ENCODE measurements at regions not wholly inside any gene's neighbourhood (a gene's known extent, or its start where the extent isn't known, plus 50 kb on each side); places are given as distances from the start of the nearest gene placed in this dataset.

- no peak for DNase-seq
These were observed 367.3 kb downstream of the DUSP6 start for GRCh38 chr12:88985011-88985410.

- no peak for DNase-seq
These were observed 369.6 kb downstream of the DUSP6 start for GRCh38 chr12:88982694-88983093.

DNA sequence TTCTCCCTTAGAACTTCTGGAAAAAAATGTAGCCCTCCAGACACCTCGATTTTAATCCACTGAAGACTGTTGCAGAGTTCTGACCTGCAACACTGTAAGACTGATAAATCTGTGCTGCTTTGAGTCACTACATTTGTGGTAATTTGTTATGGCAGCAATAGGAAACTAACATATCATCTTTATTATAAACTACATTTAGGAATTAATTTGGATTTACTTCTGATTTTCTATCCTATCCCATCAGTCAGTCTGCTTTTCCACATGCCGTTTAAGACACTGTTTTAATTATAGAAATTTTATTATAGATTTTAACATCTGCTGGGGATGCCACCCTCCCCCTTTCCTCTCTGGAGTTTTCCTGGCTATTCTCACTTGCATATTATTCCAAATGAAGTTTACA lies 375.2 kb downstream of the DUSP6 start:
- DNase-seq: no peak

DNA sequence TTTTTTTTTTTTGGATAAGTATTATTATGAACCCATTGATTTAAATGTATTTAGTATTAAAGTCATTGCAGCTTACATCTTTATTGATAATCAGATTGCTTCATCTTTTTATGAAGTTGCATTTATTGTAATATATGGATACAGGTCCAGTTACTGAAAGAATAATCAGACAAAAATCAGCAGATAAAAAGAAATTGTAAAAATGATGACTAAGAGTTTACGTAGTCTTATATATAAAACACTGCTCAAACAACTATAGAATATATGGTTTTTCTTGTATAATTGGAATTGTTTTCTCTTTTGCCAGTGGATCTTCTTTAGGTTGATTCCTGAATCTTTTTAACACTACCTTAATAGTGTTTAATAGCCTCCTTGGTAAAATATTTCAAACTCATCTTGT lies 378.3 kb downstream of the DUSP6 start:
- DNase-seq: no peak

GRCh38 chr12:88970740-88971139 lies 381.6 kb downstream of the DUSP6 start:
- DNase-seq: no peak

DNA sequence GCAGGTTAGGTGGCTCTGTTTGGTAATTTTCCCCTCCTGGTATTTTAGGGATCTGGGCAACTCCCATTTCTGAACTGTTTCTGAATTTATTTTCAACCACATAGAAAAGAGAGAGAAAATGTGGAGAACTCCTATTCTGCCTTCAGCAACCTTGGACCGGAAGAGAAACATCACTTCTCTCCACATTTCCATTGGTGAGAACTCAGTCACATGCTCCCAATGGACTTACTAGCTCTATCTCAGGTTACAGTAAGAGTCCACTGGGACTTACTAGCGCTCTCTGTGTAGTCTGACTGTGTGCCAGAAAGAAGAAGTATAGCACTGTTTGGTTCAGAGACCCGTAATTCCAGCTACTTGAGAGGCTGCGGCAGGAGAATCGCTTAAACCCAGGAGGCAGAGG lies 383.2 kb downstream of the DUSP6 start:
- no peak for DNase-seq

GRCh38 chr12:88960213-88960878 lies 380.1 kb upstream of the KITLG start:
- no peak for DNase-seq

GRCh38 chr12:88958946-88959345 lies 378.7 kb upstream of the KITLG start:
- no peak for DNase-seq

DNA sequence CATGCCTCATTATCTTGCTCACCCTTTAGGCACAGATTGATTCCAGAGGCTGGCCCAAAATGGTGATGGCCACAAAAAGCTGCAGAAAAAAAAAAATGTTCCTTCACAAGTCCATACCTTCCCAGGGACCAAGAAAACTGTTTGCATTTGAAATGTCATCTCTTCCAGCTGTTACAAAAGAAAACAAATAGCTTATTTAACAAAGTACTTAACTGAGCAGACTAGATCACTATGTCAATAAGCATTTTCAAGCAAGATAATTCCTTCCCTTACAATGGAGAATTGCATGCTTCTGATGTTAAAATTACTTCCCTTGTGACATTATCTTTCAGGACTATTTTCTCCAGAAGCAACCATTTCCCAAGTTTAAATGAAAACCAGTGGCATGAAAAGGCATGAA lies 377.9 kb upstream of the KITLG start:
- DNase-seq: no peak

GRCh38 chr12:88957358-88957757 lies 377.1 kb upstream of the KITLG start:
- DNase-seq: no peak

DNA sequence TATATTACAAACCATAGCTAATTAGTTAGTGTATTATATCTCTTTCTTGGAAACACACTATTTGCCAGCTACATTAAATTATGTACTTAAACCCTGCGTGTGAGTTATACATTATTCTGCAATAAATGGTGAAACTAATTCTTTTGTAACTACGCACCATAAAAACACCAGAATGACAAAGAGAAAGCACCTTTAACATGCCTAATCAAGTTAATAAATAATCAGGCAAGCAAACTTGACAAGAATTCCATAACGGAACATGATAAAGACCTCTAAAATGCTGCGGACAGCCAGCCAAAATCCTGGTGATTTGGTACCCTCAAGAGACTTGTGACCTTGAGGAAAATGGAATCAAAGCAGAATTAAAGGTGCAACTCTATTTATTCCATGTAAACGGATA lies 375.3 kb upstream of the KITLG start:
- no peak for DNase-seq

DNA sequence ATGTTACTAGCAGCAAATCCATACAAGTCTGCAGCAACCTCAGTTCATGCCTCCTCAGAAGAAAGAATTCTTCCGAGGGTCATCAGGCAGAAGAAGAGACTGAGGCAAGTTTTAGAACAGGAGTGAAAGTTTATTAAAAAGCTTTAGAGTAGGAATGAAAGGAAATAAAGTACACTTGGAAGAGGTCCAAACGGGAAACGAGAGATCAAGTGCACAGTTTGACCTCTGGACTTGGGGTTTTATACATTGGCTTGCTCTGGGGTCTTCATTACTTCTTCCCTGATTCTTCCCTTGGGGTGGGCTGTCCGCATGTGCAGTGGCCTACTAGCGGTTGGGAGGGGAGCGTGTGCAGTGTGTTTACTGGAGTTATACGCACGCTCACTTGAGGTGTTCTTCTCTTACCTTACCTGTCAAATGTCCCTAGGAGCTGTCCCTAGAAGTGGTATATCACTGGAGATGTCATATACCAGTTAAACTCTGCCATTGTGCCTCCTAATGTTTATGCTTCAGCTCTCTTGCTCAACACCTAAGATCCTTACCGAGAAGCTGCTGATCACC lies 372.8 kb upstream of the KITLG start:
- no peak for DNase-seq

GRCh38 chr12:88952562-88952942 lies 372.3 kb upstream of the KITLG start:
- DNase-seq: no peak

GRCh38 chr12:88951860-88952561 lies 371.7 kb upstream of the KITLG start:
- DNase-seq: no peak

GRCh38 chr12:88951177-88951576 lies 370.9 kb upstream of the KITLG start:
- no peak for DNase-seq

- DNase-seq: no peak
These were observed 367.3 kb upstream of the KITLG start for GRCh38 chr12:88947486-88948043.

GRCh38 chr12:88946372-88946997 lies 366.2 kb upstream of the KITLG start:
- DNase-seq: peak; percentile 50

DNA sequence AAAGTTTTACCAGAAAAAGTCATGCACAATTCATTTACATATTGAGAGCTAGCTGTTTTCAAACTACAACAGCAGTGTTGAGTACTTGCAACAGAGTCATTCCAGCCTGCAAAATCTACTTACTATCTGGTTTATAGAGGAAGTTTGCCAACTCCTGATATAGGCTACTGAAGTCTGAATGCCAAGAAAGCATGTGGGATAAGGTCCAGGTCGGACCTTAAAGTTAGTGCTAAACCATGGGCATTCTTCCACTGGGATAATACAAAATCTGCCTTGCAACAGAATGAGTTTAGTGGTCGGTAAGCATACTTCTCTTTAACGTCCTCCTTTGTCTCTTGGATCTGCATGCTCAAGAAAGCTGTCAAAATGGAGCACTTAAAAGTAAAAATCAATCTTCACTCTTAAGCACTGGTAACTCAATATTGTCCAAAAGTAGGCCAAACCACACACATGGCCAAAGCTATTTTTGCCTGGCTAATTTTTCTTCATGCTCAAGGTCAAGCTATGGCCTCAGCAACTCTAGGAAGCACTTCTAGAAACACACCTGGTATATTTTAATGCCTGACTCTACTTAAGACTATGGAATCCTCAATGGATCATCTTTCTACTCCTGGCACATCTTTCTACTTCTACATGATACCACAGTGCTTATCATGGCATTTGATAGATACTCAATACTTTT lies 364.9 kb upstream of the KITLG start:
- DNase-seq: no peak

GRCh38 chr12:88944397-88944796 lies 364.1 kb upstream of the KITLG start:
- no peak for DNase-seq

DNA sequence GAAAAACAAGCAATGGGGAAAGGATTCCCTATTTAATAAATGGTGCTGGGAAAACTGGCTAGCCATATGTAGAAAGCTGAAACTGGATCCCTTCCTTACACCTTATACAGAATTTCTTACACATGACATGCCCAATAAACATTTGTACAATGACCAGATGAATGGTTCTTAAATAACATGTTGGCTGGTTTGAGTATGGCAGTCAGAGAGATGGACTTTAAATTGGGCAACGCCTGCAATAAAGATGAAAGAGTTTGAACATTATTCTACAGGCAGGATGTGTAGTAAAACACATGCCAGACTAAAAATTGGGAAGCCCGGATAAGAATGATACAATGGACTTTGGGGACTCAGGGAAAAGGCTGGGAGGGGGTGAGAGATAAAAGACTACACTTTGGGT lies 360.6 kb upstream of the KITLG start:
- DNase-seq: no peak

DNA sequence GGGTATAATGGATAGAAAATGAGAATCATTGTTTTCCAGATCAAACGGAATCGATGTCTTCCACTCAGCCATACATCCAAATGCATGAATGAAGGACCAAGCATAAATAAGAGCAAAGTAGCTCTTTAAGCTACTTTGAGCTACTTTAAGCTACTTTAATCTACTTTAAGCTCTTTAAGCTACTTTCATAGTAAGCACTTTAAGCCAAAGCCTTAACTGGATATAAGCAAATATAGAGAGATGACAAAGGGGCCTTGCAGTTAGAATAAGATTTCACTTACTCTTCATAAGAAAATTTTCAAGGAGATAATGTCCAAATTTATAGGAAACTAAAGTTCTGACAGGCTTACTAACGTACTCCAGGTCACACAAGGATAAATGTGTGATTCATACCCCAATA lies 355.6 kb upstream of the KITLG start:
- DNase-seq: no peak

- DNase-seq: no peak
These were observed 354.0 kb upstream of the KITLG start for GRCh38 chr12:88934163-88934747.

DNA sequence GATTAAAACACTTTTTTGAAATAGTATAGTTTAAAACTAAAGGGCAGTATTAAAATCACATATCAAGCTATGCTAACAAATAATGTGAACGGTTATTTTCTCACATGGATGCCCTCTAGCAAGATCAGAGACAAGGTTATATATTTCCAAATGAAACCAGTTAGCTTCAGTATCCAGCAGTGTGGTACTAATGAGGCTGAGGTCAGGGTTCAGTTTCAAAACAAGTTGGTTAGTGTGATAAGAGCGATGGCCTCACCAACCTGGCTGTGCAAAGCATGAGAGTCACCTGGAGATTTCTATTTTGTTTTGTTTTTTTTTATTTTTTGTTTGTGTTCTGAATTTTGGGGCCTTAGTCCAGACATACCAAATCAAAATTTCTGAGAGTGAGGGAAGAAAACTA lies 352.2 kb upstream of the KITLG start:
- no peak for DNase-seq
